HCT116 (cell line): ENCODE measurements at regions not wholly inside any gene's neighbourhood (a gene's known extent, or its start where the extent isn't known, plus 50 kb on each side); places are given as distances from the start of the nearest gene placed in this dataset.

ENCODE experiments used
- ATAC-seq: fragments of 200-7000 bp; cut with Tn5 transposase; 2 replicates; pipeline ENCODE4 v1.9.1; 2020; ENCODE audit warnings: mild to moderate bottlenecking, moderate library complexity
- BruUV-seq: library from RNA; stranded (reverse); fragments of 400-500 nt; replicated peaks from 2 replicates; lab custom pipeline; 2021; lab: Mats Ljungman, UMichigan
- CTCF ChIA-PET: fragments of 300-600 bp; sonication (Branson Sonifier 250); formaldehyde crosslinking; loops from one replicate; lab custom pipeline; 2021; ENCODE audit warnings: antibody characterized with exemption; lab: Charles Lee
- POLR2A ChIA-PET: fragments of 300-600, 350-600 bp; sonication (Branson Sonifier 250); formaldehyde crosslinking; loops from one replicate; lab custom pipeline; 2021; ENCODE audit warnings: antibody characterized with exemption; lab: Charles Lee
- RAD21 ChIA-PET, 2 experiments: fragments of 300-600 bp; sonication (Branson Sonifier 250); formaldehyde crosslinking; loops; one replicate each; lab custom pipeline; 2023; ENCODE audit warnings: low total read pairs in 2 of 2; ENCODE audit not compliant: uncharacterized antibody in 2 of 2, unreplicated experiment in 2 of 2, low non-redundant PET in 1 of 2; lab: Charles Lee
- DNase-seq: peaks from one replicate; pipeline ENCODE4 v3.0.0-alpha.2; 2010; ENCODE audit warnings: low read depth, low spot score
- H2AFZ ChIP-seq: fragments of 200-600 bp; shearing (Covaris generic), sonication (generic); 2 replicates; pipeline ENCODE4 v1.6.1; 2017; ENCODE audit warnings: low read depth, mixed run types, mixed read lengths, antibody characterized with exemption, low read length; ENCODE audit not compliant: poor library complexity, severe bottlenecking
- H3K27ac ChIP-seq: 2 replicates; pipeline ENCODE4 v1.5.1; 2012; ENCODE audit warnings: low read depth, low read length
- H3K27me3 ChIP-seq: fragments of 200-600 bp; sonication (generic); 2 replicates; pipeline ENCODE4 v1.6.1; 2016; ENCODE audit warnings: mixed run types, low read length, mixed read lengths; ENCODE audit not compliant: insufficient read depth
- H3K36me3 ChIP-seq, 2 experiments: fragments of 200-500 bp in 1 of 2; fragments of 200-600 bp in 1 of 2; sonication (Bioruptor generic) in 1 of 2; sonication (generic) in 1 of 2; 2 replicates each; pipeline versions ENCODE4 v1.5.1 to v1.6.1; 2014 to 2016; ENCODE audit warnings: low read length in 2 of 2, inconsistent platforms in 1 of 2, mixed read lengths in 1 of 2, mixed run types in 1 of 2; ENCODE audit not compliant: insufficient read depth in 2 of 2, control insufficient read depth in 1 of 2
- H3K4me1 ChIP-seq, 2 experiments: fragments of 200-600 bp in 1 of 2; sonication (generic) in 1 of 2; 2 replicates each; pipeline versions ENCODE4 v1.5.1 to v1.6.1; 2012 to 2017; ENCODE audit warnings: low read length in 2 of 2, inconsistent platforms in 1 of 2, mild to moderate bottlenecking in 1 of 2, mixed read lengths in 1 of 2, mixed run types in 1 of 2, moderate library complexity in 1 of 2; ENCODE audit not compliant: insufficient read depth in 2 of 2, control insufficient read depth in 1 of 2
- H3K4me2 ChIP-seq: fragments of 200-600 bp; sonication (generic); 2 replicates; pipeline ENCODE4 v1.6.1; 2017; ENCODE audit warnings: mixed run types, low read length, mixed read lengths
- H3K4me3 ChIP-seq, 2 experiments: fragments of 200-600 bp in 1 of 2; sonication (generic) in 1 of 2; replicated peaks in 1 of 2; 2 replicates each; pipeline ENCODE4 v1.5.1; 2011 to 2016; ENCODE audit warnings: low read length in 2 of 2, control low read depth in 1 of 2, low read depth in 1 of 2, mild to moderate bottlenecking in 1 of 2, mixed read lengths in 1 of 2, mixed run types in 1 of 2
- H3K79me2 ChIP-seq: fragments of 200-600 bp; sonication (generic); 2 replicates; pipeline ENCODE4 v1.6.1; 2017; ENCODE audit warnings: mild to moderate bottlenecking, mixed run types, low read length, moderate library complexity, mixed read lengths; ENCODE audit not compliant: insufficient read depth
- H3K9ac ChIP-seq: fragments of 200-600 bp; sonication (generic); 2 replicates; pipeline ENCODE4 v1.6.1; 2016; ENCODE audit warnings: low read length, mixed read lengths
- H3K9me2 ChIP-seq: fragments of 200-600 bp; sonication (generic), shearing (Covaris generic); 2 replicates; pipeline ENCODE4 v1.6.1; 2017; ENCODE audit warnings: mixed run types, mild to moderate bottlenecking, moderate library complexity; ENCODE audit not compliant: insufficient read depth
- H3K9me3 ChIP-seq, 2 experiments: fragments of 200-500 bp in 1 of 2; fragments of 200-600 bp in 1 of 2; sonication (Bioruptor generic) in 1 of 2; sonication (generic) in 1 of 2; 2 replicates each; pipeline ENCODE4 v1.6.1; 2014 to 2017; ENCODE audit warnings: low read length in 2 of 2, mixed read lengths in 2 of 2, inconsistent platforms in 1 of 2, low read depth in 1 of 2, mild to moderate bottlenecking in 1 of 2, mixed run types in 1 of 2, moderate library complexity in 1 of 2; ENCODE audit not compliant: control insufficient read depth in 1 of 2, insufficient read depth in 1 of 2
- H4K20me1 ChIP-seq: fragments of 200-600 bp; sonication (generic), shearing (Covaris generic); 2 replicates; pipeline ENCODE4 v1.6.1; 2017; ENCODE audit warnings: mixed run types, mild to moderate bottlenecking, moderate library complexity; ENCODE audit not compliant: insufficient read depth
- CBX3 ChIP-seq: IDR thresholded peaks from 2 replicates; pipeline ENCODE4 v1.6.1; 2012; ENCODE audit warnings: low read depth
- CEBPB ChIP-seq: IDR thresholded peaks from 2 replicates; pipeline ENCODE4 v1.6.1; 2012; ENCODE audit warnings: low read depth
- EGR1 ChIP-seq: IDR thresholded peaks from 2 replicates; pipeline ENCODE4 v1.6.1; 2012; ENCODE audit warnings: low read depth
- EZH2phosphoT487 ChIP-seq: fragments of 200-600 bp; IDR thresholded peaks from 2 replicates; pipeline ENCODE4 v1.6.1; 2018; ENCODE audit warnings: antibody characterized with exemption, borderline replicate concordance
- POLR2A ChIP-seq: IDR thresholded peaks from 2 replicates; pipeline ENCODE4 v1.7.0; 2011; ENCODE audit warnings: borderline replicate concordance; ENCODE audit not compliant: insufficient read depth, insufficient read length; ENCODE audit errors: extremely low read depth
- RAD21 ChIP-seq: IDR thresholded peaks from 2 replicates; pipeline ENCODE4 v1.6.1; 2012; ENCODE audit warnings: low read depth, mild to moderate bottlenecking
- SIN3A ChIP-seq: IDR thresholded peaks from 2 replicates; pipeline ENCODE4 v1.6.1; 2012; ENCODE audit warnings: low read depth
- SRF ChIP-seq: IDR thresholded peaks from 2 replicates; pipeline ENCODE4 v1.6.1; 2012; ENCODE audit warnings: low read depth
- TCF7L2 ChIP-seq: IDR thresholded peaks from 2 replicates; pipeline ENCODE4 v1.7.0; 2011; ENCODE audit warnings: borderline replicate concordance, inconsistent platforms; ENCODE audit not compliant: insufficient read depth, insufficient read length; ENCODE audit errors: extremely low read depth
- ZFX ChIP-seq: fragments of 450-650 bp; IDR thresholded peaks from 2 replicates; pipeline ENCODE4 v1.6.1; 2017
- ZNF274 ChIP-seq: fragments of 200-500 bp; sonication (Bioruptor generic); IDR thresholded peaks from 2 replicates; pipeline ENCODE4 v1.6.1; 2014; ENCODE audit warnings: mild to moderate bottlenecking, low read depth, low read length, inconsistent platforms
- intact Hi-C: fragments of 100-400 bp; cut with micrococcal nuclease; formaldehyde crosslinking; loops from 2 replicates; pipeline ENCODE4 v1.10.0; 2022
- TF ChIP-seq, protein P1 (sequence below): IDR thresholded peaks from 2 replicates; pipeline ENCODE4 v1.6.1; 2012; ENCODE audit warnings: low read depth
- TF ChIP-seq, protein P2 (sequence below): IDR thresholded peaks from 2 replicates; pipeline ENCODE4 v1.6.1; 2012
- TF ChIP-seq, protein P3 (sequence below): IDR thresholded peaks from 2 replicates; pipeline ENCODE4 v1.6.1; 2011; ENCODE audit warnings: mild to moderate bottlenecking, low read length, moderate library complexity; ENCODE audit not compliant: insufficient replicate concordance; ENCODE audit errors: extremely low read depth

DNA sequence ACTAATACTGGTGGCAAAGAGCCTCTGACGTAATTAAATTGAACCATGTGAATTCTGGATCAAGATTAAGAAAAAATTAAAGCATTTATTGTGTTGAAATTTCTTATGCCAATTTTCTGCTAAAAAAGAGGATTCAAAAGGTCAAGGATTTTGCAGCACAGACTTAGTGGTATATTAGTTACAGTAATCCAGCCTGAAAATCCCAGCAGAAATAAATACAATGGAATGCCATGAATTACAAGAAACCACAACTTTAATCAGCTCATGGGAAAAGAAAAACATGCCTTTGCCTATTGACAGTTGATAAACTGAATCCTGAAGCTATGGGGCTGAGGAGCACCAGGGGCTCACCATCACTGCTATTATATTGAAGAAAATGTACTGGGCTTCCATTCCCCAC lies 114.8 kb upstream of the SATB2 start (continued):
- TF ChIP-seq, protein P1, sequence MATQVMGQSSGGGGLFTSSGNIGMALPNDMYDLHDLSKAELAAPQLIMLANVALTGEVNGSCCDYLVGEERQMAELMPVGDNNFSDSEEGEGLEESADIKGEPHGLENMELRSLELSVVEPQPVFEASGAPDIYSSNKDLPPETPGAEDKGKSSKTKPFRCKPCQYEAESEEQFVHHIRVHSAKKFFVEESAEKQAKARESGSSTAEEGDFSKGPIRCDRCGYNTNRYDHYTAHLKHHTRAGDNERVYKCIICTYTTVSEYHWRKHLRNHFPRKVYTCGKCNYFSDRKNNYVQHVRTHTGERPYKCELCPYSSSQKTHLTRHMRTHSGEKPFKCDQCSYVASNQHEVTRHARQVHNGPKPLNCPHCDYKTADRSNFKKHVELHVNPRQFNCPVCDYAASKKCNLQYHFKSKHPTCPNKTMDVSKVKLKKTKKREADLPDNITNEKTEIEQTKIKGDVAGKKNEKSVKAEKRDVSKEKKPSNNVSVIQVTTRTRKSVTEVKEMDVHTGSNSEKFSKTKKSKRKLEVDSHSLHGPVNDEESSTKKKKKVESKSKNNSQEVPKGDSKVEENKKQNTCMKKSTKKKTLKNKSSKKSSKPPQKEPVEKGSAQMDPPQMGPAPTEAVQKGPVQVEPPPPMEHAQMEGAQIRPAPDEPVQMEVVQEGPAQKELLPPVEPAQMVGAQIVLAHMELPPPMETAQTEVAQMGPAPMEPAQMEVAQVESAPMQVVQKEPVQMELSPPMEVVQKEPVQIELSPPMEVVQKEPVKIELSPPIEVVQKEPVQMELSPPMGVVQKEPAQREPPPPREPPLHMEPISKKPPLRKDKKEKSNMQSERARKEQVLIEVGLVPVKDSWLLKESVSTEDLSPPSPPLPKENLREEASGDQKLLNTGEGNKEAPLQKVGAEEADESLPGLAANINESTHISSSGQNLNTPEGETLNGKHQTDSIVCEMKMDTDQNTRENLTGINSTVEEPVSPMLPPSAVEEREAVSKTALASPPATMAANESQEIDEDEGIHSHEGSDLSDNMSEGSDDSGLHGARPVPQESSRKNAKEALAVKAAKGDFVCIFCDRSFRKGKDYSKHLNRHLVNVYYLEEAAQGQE: no peak
- TF ChIP-seq, protein P2, sequence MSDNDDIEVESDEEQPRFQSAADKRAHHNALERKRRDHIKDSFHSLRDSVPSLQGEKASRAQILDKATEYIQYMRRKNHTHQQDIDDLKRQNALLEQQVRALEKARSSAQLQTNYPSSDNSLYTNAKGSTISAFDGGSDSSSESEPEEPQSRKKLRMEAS: no peak
- no peak for TF ChIP-seq SIN3A
- TF ChIP-seq, protein P3, sequence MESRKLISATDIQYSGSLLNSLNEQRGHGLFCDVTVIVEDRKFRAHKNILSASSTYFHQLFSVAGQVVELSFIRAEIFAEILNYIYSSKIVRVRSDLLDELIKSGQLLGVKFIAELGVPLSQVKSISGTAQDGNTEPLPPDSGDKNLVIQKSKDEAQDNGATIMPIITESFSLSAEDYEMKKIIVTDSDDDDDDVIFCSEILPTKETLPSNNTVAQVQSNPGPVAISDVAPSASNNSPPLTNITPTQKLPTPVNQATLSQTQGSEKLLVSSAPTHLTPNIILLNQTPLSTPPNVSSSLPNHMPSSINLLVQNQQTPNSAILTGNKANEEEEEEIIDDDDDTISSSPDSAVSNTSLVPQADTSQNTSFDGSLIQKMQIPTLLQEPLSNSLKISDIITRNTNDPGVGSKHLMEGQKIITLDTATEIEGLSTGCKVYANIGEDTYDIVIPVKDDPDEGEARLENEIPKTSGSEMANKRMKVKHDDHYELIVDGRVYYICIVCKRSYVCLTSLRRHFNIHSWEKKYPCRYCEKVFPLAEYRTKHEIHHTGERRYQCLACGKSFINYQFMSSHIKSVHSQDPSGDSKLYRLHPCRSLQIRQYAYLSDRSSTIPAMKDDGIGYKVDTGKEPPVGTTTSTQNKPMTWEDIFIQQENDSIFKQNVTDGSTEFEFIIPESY: no peak
- TF ChIP-seq, all 23 proteins: peak for 0

DNA sequence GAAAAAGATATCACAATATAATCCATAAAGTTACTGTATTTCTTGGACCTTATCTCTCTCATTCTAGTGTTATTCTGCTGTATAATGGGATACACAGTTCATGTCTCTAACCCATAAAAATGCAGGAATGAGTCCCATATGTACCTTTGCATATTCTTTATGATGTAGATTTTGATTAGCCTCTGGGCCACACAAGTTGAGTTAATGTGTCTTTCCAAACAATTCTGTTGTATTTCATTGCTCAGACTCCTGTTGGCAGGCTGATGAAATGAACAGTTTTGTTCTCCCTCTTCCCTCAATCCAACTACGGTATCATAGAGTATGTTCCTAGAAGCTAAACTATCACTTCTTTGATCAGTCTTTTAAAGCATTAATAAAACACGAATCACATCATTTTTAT lies 113.2 kb upstream of the SATB2 start:
- no peak for TF ChIP-seq EZH2phosphoT487
- TF ChIP-seq SRF: no peak
- no peak for TF ChIP-seq EGR1
- no peak for TF ChIP-seq CBX3
- TF ChIP-seq, protein P2: no peak
- TF ChIP-seq CEBPB: no peak
- no peak for TF ChIP-seq ZFX
- no peak for TF ChIP-seq RAD21
- no peak for TF ChIP-seq POLR2A
- TF ChIP-seq ZNF274: no peak
- TF ChIP-seq, protein P3: no peak
- no peak for TF ChIP-seq TCF7L2
- Histone ChIP-seq H3K9ac (no peak overlapping the region), H3K4me2 (no peak overlapping the region), H3K4me1 (no peaks in the 10 kb centered on the region), H3K36me3 (no peaks in the 10 kb centered on the region), H3K79me2 (no peaks in the 10 kb centered on the region), H3K27me3 (no peaks in the 10 kb centered on the region; the same call in 1 of the 2 replicates), H3K9me2 (no peaks in the 10 kb centered on the region), H3K27ac (no peak overlapping the region), H3K9me3 (no peaks in the 10 kb centered on the region), H4K20me1 (no peaks in the 10 kb centered on the region), H2AFZ (no peak overlapping the region), H3K4me3 (no peak overlapping the region)
- ChIA-PET POLR2A (no interaction called here), CTCF (no interaction called here), RAD21 (no interaction called here)
- no TSS peak for BruUV-seq
- intact Hi-C loops: loop anchor here (5.0 kb wide), 1 partner anchor 601 kb away; no protein-coding TSS in a partner anchor
- ATAC-seq (no peak), DNase-seq (no peak)
